ENCODE measurements at regions not wholly inside any gene's neighbourhood (a gene's known extent, or its start where the extent isn't known, plus 50 kb on each side); places are given as distances from the start of the nearest gene placed in this dataset.

DNA sequence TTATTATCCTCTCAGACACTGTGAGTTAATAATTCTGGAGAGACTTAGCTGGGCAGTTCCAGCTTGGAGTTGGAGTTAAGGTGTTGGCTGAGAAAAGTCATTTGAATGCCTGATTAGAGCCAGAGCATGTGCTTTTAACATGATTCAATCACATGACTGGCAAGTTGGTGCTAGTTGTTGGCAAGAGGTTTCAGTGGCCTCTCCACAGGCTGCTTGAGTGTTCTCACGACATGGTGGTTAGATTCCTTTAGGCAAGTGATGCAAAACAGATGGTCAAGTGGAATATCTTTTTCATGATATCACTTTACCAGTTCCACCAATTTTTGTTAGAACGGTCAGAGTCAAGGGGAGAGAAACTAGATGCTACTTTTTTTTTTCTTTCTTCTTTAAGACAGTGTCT lies 262.7 kb upstream of the FN1 start (continued):
- TF ChIP-seq, protein P1, sequence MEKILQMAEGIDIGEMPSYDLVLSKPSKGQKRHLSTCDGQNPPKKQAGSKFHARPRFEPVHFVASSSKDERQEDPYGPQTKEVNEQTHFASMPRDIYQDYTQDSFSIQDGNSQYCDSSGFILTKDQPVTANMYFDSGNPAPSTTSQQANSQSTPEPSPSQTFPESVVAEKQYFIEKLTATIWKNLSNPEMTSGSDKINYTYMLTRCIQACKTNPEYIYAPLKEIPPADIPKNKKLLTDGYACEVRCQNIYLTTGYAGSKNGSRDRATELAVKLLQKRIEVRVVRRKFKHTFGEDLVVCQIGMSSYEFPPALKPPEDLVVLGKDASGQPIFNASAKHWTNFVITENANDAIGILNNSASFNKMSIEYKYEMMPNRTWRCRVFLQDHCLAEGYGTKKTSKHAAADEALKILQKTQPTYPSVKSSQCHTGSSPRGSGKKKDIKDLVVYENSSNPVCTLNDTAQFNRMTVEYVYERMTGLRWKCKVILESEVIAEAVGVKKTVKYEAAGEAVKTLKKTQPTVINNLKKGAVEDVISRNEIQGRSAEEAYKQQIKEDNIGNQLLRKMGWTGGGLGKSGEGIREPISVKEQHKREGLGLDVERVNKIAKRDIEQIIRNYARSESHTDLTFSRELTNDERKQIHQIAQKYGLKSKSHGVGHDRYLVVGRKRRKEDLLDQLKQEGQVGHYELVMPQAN (IDR thresholded peaks at IDR 0.05; ENCODE audit: borderline replicate concordance) = no peak
- no peak for TF ChIP-seq EP300 (IDR thresholded peaks at IDR 0.05; ENCODE audit: low read length)
- no peak for TF ChIP-seq SREBF1 (IDR thresholded peaks at IDR 0.05; ENCODE audit: borderline replicate concordance, low read depth, low read length)
- no peak for TF ChIP-seq ZNF174 (CRISPR knock-in tag; IDR thresholded peaks at IDR 0.05)
- TF ChIP-seq NBN (IDR thresholded peaks at IDR 0.05; ENCODE audit: low read depth) = no peak

DNA sequence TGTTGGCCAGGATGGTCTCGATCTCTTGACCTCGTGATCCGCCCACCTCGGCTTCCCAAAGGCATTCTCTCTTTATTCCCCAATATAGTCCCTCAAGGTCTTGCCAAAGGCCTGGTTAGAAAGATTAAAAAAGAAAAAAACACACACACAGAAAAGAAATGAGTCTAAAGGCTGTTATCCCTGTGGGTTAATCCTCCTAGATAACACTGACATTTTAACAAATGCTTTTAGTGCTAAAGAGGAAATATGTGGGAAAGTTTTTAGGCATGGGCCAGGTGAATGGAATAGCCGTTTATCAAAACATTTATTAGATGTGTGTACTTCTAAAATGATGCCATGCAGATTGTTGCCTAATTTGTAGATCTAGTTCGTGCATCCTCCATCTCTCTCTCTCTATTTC lies 261.6 kb upstream of the FN1 start:
- TF ChIP-seq FOXM1 (IDR thresholded peaks at IDR 0.05; ENCODE audit: low read depth) (no peak), FOXM1 (CRISPR knock-in tag; IDR thresholded peaks at IDR 0.05; ENCODE audit: low read depth) (no peak), ZSCAN29 (IDR thresholded peaks at IDR 0.05) (no peak), POLR2AphosphoS5 (IDR thresholded peaks at IDR 0.05; ENCODE audit: control insufficient read depth, insufficient read depth, low read depth, low read length) (no peak), RBM22 (IDR thresholded peaks at IDR 0.05; ENCODE audit: low read depth, low read length, poor library complexity, severe bottlenecking) (no peak), ZNF253 (CRISPR knock-in tag; conservative IDR thresholded peaks at IDR 0.05) (no peak), ZNF239 (CRISPR knock-in tag; IDR thresholded peaks at IDR 0.05) (no peak)
- Histone ChIP-seq H3K27me3 (ENCODE audit: control insufficient read depth in 2 of 2, insufficient read depth in 2 of 2, low read length in 2 of 2) (no peaks in the 10 kb centered on the region), H3K36me3 (ENCODE audit: control insufficient read depth, insufficient read depth, low read length) (no peaks in the 10 kb centered on the region), H3K9ac (ENCODE audit: insufficient read depth in 1 of 2, low read depth in 2 of 2, low read length in 2 of 2) (no peak overlapping the region), H3K4me3 (no peak overlapping the region), H3K9me3 (replicated peaks; ENCODE audit: control insufficient read depth, insufficient read depth, low read depth, low read length) (no peaks in the 10 kb centered on the region), H3K27ac (ENCODE audit: extremely low read depth, low read depth, low read length) (no peak overlapping the region), H4K20me1 (replicated peaks; ENCODE audit: control insufficient read depth, insufficient read depth, low read length) (no peaks in the 10 kb centered on the region), H3K4me1 (replicated peaks in 1 of 2; ENCODE audit: control insufficient read depth in 2 of 2, insufficient read depth in 2 of 2, low read length in 2 of 2) (no peaks in the 10 kb centered on the region; a peak in 2 of 5 replicates), H3K4me2 (ENCODE audit: insufficient read depth, low read length) (no peak overlapping the region), H3K79me2 (ENCODE audit: control insufficient read depth, insufficient read depth, low read length) (no peaks in the 10 kb centered on the region), H3K9me1 (ENCODE audit: control insufficient read depth, insufficient read depth, low read length) (no peaks in the 10 kb centered on the region), H2AFZ (ENCODE audit: low read depth, low read length) (no peak overlapping the region)
- intact Hi-C loops (cut with micrococcal nuclease) (no loop called here), in situ Hi-C loops (cut with MboI) (no loop called here)
- BruUV-seq (replicated peaks) = no TSS peak
- FAIRE-seq = no peak
- DNase-seq (ENCODE audit: extremely low read depth in 1 of 4, low spot score in 3 of 4) = no peak
- no peak for ATAC-seq
- CTCF ChIA-PET (ENCODE audit: low intra/inter-chr PET ratio) = no interaction called here
- POLR2A ChIA-PET = no interaction called here
- 50% methylated on average over 6 of the region's 6 CpGs for WGBS (ENCODE audit: insufficient coverage, low coverage, missing lambda C conversion rate)
